Endothelial cell of umbilical vein (primary cell): ENCODE measurements at regions not wholly inside any gene's neighbourhood (a gene's known extent, or its start where the extent isn't known, plus 50 kb on each side); places are given as distances from the start of the nearest gene placed in this dataset.

Experiments
- BruUV-seq: library from RNA; stranded (reverse); fragments of 400-500 nt; replicated peaks from 2 replicates; lab custom pipeline; 2021; lab: Mats Ljungman, UMichigan
- CTCF ChIA-PET: fragments of 300-600, 350-600 bp; sonication (Branson Sonifier 250); formaldehyde crosslinking; loops from one replicate; lab custom pipeline; 2021; ENCODE audit warnings: antibody characterized with exemption, inconsistent platforms; lab: Charles Lee
- POLR2A ChIA-PET: fragments of 300-600, 350-600 bp; sonication (Branson Sonifier 250); formaldehyde crosslinking; loops from one replicate; lab custom pipeline; 2021; ENCODE audit warnings: antibody characterized with exemption, inconsistent platforms; lab: Charles Lee
- DNase-seq: peaks from one replicate; pipeline ENCODE4 v3.0.0-alpha.2; 2011; ENCODE audit warnings: low read depth, low spot score
- FAIRE-seq: peaks from 2 replicates; lab custom pipeline; 2011; peaks lifted over from hg19 to GRCh38; lab: Jason Lieb, UNC
- H2AFZ ChIP-seq: 2 replicates; pipeline ENCODE4 v1.6.0; 2012; ENCODE audit warnings: low read depth, low read length, control low read depth, inconsistent platforms
- H3K27ac ChIP-seq: 2 replicates; pipeline ENCODE4 v1.5.1; 2011; ENCODE audit warnings: low read depth, mild to moderate bottlenecking, control low read depth, low read length, moderate library complexity; ENCODE audit not compliant: insufficient read depth
- H3K27me3 ChIP-seq, 2 experiments: 2 replicates each; pipeline versions ENCODE4 v1.6.0 to v1.6.1; 2011; ENCODE audit warnings: low read length in 2 of 2, mixed read lengths in 1 of 2; ENCODE audit not compliant: control insufficient read depth in 2 of 2, insufficient read depth in 2 of 2
- H3K36me3 ChIP-seq, 2 experiments: 2 replicates in 1 of 2; 3 replicates in 1 of 2; pipeline ENCODE4 v1.5.1; 2011; ENCODE audit warnings: low read length in 2 of 2, mild to moderate bottlenecking in 1 of 2, moderate library complexity in 1 of 2; ENCODE audit not compliant: control insufficient read depth in 2 of 2, insufficient read depth in 2 of 2; ENCODE audit errors: extremely low read depth in 1 of 2
- H3K4me1 ChIP-seq: 3 replicates; pipeline ENCODE4 v1.5.1; 2011; ENCODE audit warnings: mild to moderate bottlenecking, low read length; ENCODE audit not compliant: control insufficient read depth, insufficient read depth; ENCODE audit errors: extremely low read depth
- H3K4me2 ChIP-seq: 2 replicates; pipeline ENCODE4 v1.6.1; 2011; ENCODE audit warnings: low read length, control low read depth, mixed read lengths; ENCODE audit not compliant: insufficient read depth
- H3K4me3 ChIP-seq, 3 experiments: fragments of 200-600 bp in 1 of 3; sonication (generic), shearing (Covaris generic) in 1 of 3; replicated peaks in 1 of 3; 2 replicates each; pipeline ENCODE4 v1.5.1; 2011 to 2016; ENCODE audit warnings: control low read depth in 3 of 3, low read length in 3 of 3, mild to moderate bottlenecking in 2 of 3, inconsistent platforms in 1 of 3, low read depth in 1 of 3, moderate library complexity in 1 of 3; ENCODE audit not compliant: insufficient read depth in 1 of 3
- H3K79me2 ChIP-seq: 2 replicates; pipeline ENCODE4 v1.6.0; 2012; ENCODE audit warnings: low read length, inconsistent platforms; ENCODE audit not compliant: control insufficient read depth, insufficient read depth
- H3K9ac ChIP-seq: replicated peaks from 2 replicates; pipeline ENCODE3; 2011; ENCODE audit warnings: low read length, control low read depth; ENCODE audit not compliant: insufficient read depth; ENCODE audit errors: extremely low read depth
- H3K9me1 ChIP-seq: replicated peaks from 3 replicates; pipeline ENCODE4 v1.6.0; 2011; ENCODE audit warnings: mild to moderate bottlenecking, low read length; ENCODE audit not compliant: control insufficient read depth, insufficient read depth; ENCODE audit errors: extremely low read depth
- H3K9me3 ChIP-seq: replicated peaks from 2 replicates; pipeline ENCODE4 v1.5.1; 2012; ENCODE audit warnings: low read length, inconsistent platforms; ENCODE audit not compliant: control insufficient read depth, insufficient read depth
- H4K20me1 ChIP-seq: replicated peaks from 2 replicates; pipeline ENCODE3; 2011; ENCODE audit warnings: mild to moderate bottlenecking, low read length; ENCODE audit not compliant: control insufficient read depth, insufficient read depth; ENCODE audit errors: extremely low read depth
- EZH2 ChIP-seq: IDR thresholded peaks from 2 replicates; pipeline ENCODE4 v1.6.1; 2012; ENCODE audit warnings: borderline replicate concordance, low read depth, mild to moderate bottlenecking, moderate library complexity, low read length, inconsistent platforms; ENCODE audit not compliant: severe bottlenecking
- FOS ChIP-seq: IDR thresholded peaks from 2 replicates; pipeline ENCODE4 v1.6.1; 2011; ENCODE audit warnings: mild to moderate bottlenecking, low read length, moderate library complexity, borderline replicate concordance; ENCODE audit not compliant: insufficient read depth
- GATA2 ChIP-seq: IDR thresholded peaks from 2 replicates; pipeline ENCODE4 v1.7.0; 2011; ENCODE audit warnings: low read depth, mild to moderate bottlenecking, moderate library complexity, mixed read lengths, low read length; ENCODE audit not compliant: insufficient read length, insufficient read depth
- JUN ChIP-seq: IDR thresholded peaks from 2 replicates; pipeline ENCODE4 v1.6.1; 2011; ENCODE audit warnings: borderline replicate concordance, low read depth; ENCODE audit not compliant: insufficient read length, insufficient read depth
- MYC ChIP-seq: IDR thresholded peaks from one replicate; pipeline ENCODE4 v1.6.1; 2011; ENCODE audit warnings: mild to moderate bottlenecking, low read depth, low read length
- POLR2A ChIP-seq: IDR thresholded peaks from 2 replicates; pipeline ENCODE4 v1.6.1; 2012; ENCODE audit warnings: low read depth, mild to moderate bottlenecking, control low read depth, low read length
- POLR2AphosphoS5 ChIP-seq: IDR thresholded peaks from 2 replicates; pipeline ENCODE4 v1.6.1; 2012; ENCODE audit warnings: low read depth, mild to moderate bottlenecking, control low read depth, low read length, moderate library complexity; ENCODE audit not compliant: insufficient read depth
- dilution Hi-C: fragments of 300-500 bp; cut with MboI; formaldehyde crosslinking; loops from one replicate; pipeline ENCODE4 v1.15.0; 2019; ENCODE audit warnings: low sequenced_read_pairs; ENCODE audit not compliant: extremely low pct_ligation_motif_present
- intact Hi-C: fragments of 100-400 bp; cut with micrococcal nuclease; formaldehyde crosslinking; loops from one replicate; pipeline ENCODE4 v1.10.0; 2022
- TF ChIP-seq, protein P1 (sequence below), 2 donors: IDR thresholded peaks; 1 replicate in 1 of 2; 2 replicates in 1 of 2; pipeline ENCODE4 v1.5.1; 2011; ENCODE audit warnings: low read length in 2 of 2, mild to moderate bottlenecking in 2 of 2, moderate library complexity in 2 of 2, control low read depth in 1 of 2, inconsistent platforms in 1 of 2, low read depth in 1 of 2; ENCODE audit not compliant: insufficient read depth in 1 of 2; ENCODE audit errors: extremely low read depth in 1 of 2
- TF ChIP-seq, protein P2 (sequence below): IDR thresholded peaks from 2 replicates; pipeline ENCODE4 v1.6.1; 2011; ENCODE audit not compliant: insufficient read depth, insufficient read length

DNA sequence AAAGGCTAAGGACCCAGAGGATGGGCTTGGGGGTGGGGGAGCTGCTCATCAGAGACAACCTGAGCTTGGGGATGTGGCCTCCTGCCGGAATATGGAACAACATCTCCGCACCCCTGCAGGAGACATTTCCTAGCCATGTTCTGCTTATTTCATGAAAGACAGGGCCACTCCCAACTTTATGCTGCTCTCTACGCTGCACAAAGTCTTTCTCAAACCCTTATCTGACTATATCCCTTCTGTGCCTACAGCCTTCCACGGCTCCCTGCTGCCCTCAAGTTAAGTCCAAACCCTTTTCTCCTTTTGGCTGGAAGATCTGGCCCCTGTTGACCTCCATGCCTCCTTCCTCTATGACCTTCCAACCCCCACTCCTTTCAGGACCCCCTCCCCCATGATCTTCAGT lies 562.0 kb downstream of the MN1 start:
- Histone ChIP-seq H2AFZ (no peak overlapping the region), H3K27me3 (no peaks in the 10 kb centered on the region), H3K4me3 (no peak overlapping the region), H3K27ac (peak overlapping the region; percentile 96), H3K36me3 (no peaks in the 10 kb centered on the region), H3K79me2 (no peaks in the 10 kb centered on the region), H3K9me1 (no peaks in the 10 kb centered on the region), H4K20me1 (no peaks in the 10 kb centered on the region), H3K9me3 (no peaks in the 10 kb centered on the region), H3K4me1 (peaks cover 44% of the 10 kb centered on the region), H3K9ac (peak overlapping the region; percentile 72), H3K4me2 (peak overlapping the region; percentile 14)
- ChIA-PET CTCF (interaction anchor here (0.9 to 1.3 kb wide), 6 partner anchors 26 to 177 kb away, joined by 3 to 5 read pairs (median 3); no protein-coding TSS in a partner anchor), POLR2A (interaction anchor here (0.9 kb wide), 2 partner anchors 25 to 181 kb away, joined by 3 to 5 read pairs; no protein-coding TSS in a partner anchor)
- DNase-seq (no peak), FAIRE-seq (no peak)
- TF ChIP-seq MYC (no peak), FOS (no peak), GATA2 (no peak), JUN (no peak), POLR2A (no peak), EZH2 (no peak), POLR2AphosphoS5 (no peak)
- TF ChIP-seq, protein P1, sequence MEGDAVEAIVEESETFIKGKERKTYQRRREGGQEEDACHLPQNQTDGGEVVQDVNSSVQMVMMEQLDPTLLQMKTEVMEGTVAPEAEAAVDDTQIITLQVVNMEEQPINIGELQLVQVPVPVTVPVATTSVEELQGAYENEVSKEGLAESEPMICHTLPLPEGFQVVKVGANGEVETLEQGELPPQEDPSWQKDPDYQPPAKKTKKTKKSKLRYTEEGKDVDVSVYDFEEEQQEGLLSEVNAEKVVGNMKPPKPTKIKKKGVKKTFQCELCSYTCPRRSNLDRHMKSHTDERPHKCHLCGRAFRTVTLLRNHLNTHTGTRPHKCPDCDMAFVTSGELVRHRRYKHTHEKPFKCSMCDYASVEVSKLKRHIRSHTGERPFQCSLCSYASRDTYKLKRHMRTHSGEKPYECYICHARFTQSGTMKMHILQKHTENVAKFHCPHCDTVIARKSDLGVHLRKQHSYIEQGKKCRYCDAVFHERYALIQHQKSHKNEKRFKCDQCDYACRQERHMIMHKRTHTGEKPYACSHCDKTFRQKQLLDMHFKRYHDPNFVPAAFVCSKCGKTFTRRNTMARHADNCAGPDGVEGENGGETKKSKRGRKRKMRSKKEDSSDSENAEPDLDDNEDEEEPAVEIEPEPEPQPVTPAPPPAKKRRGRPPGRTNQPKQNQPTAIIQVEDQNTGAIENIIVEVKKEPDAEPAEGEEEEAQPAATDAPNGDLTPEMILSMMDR (IDR thresholded peaks at IDR 0.05; ENCODE audit: extremely low read depth in 1 of 2, insufficient read depth in 1 of 2, low read depth in 1 of 2, low read length in 2 of 2) = no peak
- TF ChIP-seq, protein P2, sequence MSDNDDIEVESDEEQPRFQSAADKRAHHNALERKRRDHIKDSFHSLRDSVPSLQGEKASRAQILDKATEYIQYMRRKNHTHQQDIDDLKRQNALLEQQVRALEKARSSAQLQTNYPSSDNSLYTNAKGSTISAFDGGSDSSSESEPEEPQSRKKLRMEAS = no peak
- BruUV-seq = TSS peak; percentile 66
- dilution Hi-C loops = no loop called here
- intact Hi-C loops = loop anchor here (1.0 to 10.0 kb wide), 12 partner anchors 27 to 563 kb away; partner anchors contain the start of gene MN1
